ENCODE measurements at regions not wholly inside any gene's neighbourhood (a gene's known extent, or its start where the extent isn't known, plus 50 kb on each side); places are given as distances from the start of the nearest gene placed in this dataset.
"Not testable (repeated sequence)": the region's sequence is repeated elsewhere in the genome, so short reads cannot be mapped to it uniquely, and the experiment has no call there.

- not testable (repeated sequence) for TF ChIP-seq CTCF (IDR thresholded peaks at IDR 0.05); POLR2AphosphoS5 (IDR thresholded peaks at IDR 0.05; ENCODE audit: low read depth, low read length); SIN3A (IDR thresholded peaks at IDR 0.05; ENCODE audit: borderline replicate concordance, insufficient read depth, low read depth, low read length); TCF7L2 (IDR thresholded peaks at IDR 0.05; ENCODE audit: low read depth, low read length)
- TF ChIP-seq, protein P1, sequence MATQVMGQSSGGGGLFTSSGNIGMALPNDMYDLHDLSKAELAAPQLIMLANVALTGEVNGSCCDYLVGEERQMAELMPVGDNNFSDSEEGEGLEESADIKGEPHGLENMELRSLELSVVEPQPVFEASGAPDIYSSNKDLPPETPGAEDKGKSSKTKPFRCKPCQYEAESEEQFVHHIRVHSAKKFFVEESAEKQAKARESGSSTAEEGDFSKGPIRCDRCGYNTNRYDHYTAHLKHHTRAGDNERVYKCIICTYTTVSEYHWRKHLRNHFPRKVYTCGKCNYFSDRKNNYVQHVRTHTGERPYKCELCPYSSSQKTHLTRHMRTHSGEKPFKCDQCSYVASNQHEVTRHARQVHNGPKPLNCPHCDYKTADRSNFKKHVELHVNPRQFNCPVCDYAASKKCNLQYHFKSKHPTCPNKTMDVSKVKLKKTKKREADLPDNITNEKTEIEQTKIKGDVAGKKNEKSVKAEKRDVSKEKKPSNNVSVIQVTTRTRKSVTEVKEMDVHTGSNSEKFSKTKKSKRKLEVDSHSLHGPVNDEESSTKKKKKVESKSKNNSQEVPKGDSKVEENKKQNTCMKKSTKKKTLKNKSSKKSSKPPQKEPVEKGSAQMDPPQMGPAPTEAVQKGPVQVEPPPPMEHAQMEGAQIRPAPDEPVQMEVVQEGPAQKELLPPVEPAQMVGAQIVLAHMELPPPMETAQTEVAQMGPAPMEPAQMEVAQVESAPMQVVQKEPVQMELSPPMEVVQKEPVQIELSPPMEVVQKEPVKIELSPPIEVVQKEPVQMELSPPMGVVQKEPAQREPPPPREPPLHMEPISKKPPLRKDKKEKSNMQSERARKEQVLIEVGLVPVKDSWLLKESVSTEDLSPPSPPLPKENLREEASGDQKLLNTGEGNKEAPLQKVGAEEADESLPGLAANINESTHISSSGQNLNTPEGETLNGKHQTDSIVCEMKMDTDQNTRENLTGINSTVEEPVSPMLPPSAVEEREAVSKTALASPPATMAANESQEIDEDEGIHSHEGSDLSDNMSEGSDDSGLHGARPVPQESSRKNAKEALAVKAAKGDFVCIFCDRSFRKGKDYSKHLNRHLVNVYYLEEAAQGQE (IDR thresholded peaks at IDR 0.05; ENCODE audit: insufficient read depth in 1 of 2, low read depth in 2 of 2, low read length in 1 of 2) = not testable (repeated sequence)
Observed at GRCh38 chr16:70032906-70033305, 81.2 kb upstream of the PDPR start.
